Activated naive CD8-positive, alpha-beta T cell (primary cell): ENCODE measurements at regions not wholly inside any gene's neighbourhood (a gene's known extent, or its start where the extent isn't known, plus 50 kb on each side); places are given as distances from the start of the nearest gene placed in this dataset.

Source experiments
- H3K27ac Mint-ChIP-seq: one replicate; pipeline ENCODE4 v1.8.0; 2021; ENCODE audit warnings: mixed read lengths
- H3K27me3 Mint-ChIP-seq: one replicate; pipeline ENCODE4 v1.8.0; 2021; ENCODE audit warnings: mixed read lengths
- H3K36me3 Mint-ChIP-seq: one replicate; pipeline ENCODE4 v1.8.0; 2021; ENCODE audit warnings: mixed read lengths
- H3K4me1 Mint-ChIP-seq: one replicate; pipeline ENCODE4 v1.8.0; 2021; ENCODE audit warnings: low read depth, mixed read lengths
- H3K4me3 Mint-ChIP-seq: one replicate; pipeline ENCODE4 v1.8.0; 2021; ENCODE audit warnings: mild to moderate bottlenecking, mixed read lengths
- H3K9me3 Mint-ChIP-seq: one replicate; pipeline ENCODE4 v1.8.0; 2021; ENCODE audit warnings: low read depth, mixed read lengths

DNA sequence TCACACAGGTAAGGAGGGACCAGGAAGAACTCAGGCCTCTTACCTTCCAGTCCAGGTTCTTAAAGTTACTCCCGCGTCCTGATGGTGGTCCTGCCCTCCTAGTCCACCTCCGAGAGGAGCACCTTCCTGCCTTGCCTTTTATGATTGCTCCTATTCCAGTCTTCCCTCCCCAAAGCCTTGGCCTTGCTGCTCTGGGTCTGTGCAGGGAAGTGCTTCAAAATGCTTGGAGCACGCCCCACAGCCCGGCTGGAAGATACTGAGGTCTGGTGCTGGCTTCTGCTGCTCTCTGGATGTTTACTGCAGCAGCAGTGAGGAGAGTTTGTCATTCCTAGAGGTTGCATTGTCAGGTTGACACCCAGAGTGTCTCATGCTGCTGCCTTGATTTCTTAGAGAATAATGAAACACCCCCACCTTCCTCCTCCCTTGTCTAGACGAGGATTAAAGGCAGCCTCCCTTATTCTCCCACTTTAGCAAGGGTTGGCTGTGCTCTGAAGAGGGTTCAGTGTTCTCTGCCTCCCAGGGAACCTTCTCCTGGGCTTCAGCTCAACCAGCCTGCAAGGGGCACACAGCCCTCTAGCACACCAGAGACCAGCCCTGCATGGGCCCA lies 142.2 kb upstream of the CACNA1E start:
- peaks cover 18% of the 10 kb centered on the region for H3K4me1 Mint-ChIP-seq
- no peaks in the 10 kb centered on the region for H3K36me3 Mint-ChIP-seq
- no peak overlapping the region for H3K27ac Mint-ChIP-seq
- peaks cover 3% of the 10 kb centered on the region for H3K9me3 Mint-ChIP-seq
- H3K4me3 Mint-ChIP-seq: no peak overlapping the region
- no peaks in the 10 kb centered on the region for H3K27me3 Mint-ChIP-seq

DNA sequence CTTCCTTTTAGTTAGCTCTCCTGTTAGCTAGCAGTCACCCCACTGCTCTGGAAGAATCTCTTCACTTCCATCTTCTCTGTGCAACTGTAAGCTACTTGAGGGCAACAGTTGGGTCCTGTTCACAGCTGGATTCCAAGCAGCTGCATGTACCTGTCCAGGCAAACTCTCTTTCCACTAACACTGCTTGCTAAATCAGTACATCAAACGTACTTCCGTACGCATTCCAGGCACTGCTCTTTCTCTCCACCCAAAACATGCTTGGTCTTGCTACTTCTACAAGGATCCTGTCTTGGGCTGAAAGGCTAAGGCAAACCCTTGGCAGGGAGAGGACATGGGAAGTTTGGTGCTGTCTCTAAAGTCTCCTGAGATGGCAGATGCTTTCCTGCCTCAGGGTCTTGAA lies 139.2 kb upstream of the CACNA1E start:
- no peaks in the 10 kb centered on the region for H3K9me3 Mint-ChIP-seq
- peaks cover 22% of the 10 kb centered on the region for H3K4me1 Mint-ChIP-seq
- H3K36me3 Mint-ChIP-seq: no peaks in the 10 kb centered on the region
- H3K27ac Mint-ChIP-seq: no peak overlapping the region
- no peak overlapping the region for H3K4me3 Mint-ChIP-seq
- H3K27me3 Mint-ChIP-seq: no peaks in the 10 kb centered on the region

DNA sequence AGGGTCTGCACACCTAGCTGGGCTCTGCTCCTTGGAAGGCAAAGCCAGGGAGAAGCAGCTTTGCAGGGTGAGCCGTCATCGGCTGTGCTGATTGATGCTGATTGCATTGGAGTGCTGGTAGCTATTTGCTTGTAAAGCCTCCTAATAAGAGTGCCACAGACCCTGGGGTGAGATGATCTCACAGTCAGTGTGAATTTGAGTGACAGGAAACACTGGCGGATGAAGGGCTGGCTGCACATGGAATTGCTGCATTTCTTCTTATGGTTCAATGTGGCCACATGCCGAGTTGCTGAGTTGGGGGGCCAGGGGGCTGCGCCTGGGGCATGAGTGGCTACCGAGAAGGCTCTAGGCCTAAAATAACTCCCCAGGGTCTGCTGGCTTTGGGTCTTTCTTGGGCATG lies 138.2 kb upstream of the CACNA1E start:
- Mint-ChIP-seq H3K27ac (no peak overlapping the region), H3K27me3 (no peaks in the 10 kb centered on the region), H3K36me3 (no peaks in the 10 kb centered on the region), H3K9me3 (no peaks in the 10 kb centered on the region), H3K4me3 (no peak overlapping the region), H3K4me1 (peaks cover 22% of the 10 kb centered on the region)

DNA sequence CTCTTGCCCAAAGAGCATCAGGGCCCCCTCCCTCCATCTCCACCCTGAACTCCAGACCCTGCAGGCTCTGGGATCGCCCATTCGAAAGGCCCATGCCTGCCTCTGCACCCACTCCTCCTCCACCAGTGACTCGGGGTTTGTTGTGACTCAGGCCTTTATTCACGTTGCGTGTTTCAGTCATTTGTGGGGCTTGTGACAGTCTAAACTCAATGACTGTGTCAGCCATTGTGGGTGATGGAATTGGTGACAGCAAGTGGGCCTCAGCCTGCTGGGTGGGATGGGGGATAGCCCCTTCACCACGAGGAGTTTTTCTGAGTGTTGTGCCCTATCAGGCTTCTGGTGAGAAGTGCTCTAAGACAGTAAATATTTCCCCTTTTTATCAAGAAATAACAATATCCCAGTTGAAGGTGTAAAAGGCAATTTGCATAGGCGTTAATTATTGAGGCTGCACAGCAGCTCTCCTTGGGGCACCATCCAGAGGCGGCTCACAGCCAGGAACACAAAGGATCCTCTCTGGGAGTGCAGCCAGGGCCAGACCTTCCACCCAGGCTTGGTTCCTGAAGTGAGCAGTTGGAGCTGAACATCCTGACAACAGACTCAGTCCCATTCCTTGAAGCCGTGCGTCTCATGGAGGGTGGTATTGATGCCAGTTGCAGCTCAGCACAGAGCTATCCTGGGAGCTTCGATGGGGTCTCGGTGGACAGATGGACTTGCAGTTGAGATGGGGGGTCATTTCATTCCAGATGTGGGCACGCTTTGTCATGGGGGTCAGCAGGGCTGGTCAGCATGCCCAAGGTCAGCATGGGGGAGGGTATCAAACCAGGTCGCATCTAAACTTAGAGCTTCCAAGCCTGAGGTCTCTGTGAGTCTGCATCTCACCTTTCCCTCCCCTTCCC lies 135.6 kb upstream of the CACNA1E start:
- Mint-ChIP-seq H3K9me3 (no peaks in the 10 kb centered on the region), H3K27me3 (no peaks in the 10 kb centered on the region), H3K36me3 (no peaks in the 10 kb centered on the region), H3K4me3 (no peak overlapping the region), H3K4me1 (peaks cover 22% of the 10 kb centered on the region), H3K27ac (no peak overlapping the region)

DNA sequence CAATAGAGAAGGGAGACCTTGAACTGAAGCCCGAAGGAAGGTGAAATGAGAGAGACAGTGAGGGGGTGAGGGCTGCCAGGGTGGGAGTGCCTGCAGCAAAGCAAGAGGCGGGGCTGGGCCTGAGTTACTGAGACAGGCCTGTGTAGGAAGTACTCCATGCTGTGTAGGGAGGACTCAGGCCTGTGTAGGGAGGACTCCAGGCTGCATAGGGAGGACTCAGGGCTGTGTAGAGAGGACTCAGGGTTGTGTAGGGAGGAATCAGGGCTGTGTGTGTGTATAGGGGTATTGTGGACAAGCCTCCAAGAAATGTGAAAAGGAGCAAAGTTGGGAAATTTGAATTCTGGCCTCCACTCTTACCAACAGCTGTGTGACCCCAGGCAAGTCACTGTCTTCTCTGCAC lies 133.8 kb upstream of the CACNA1E start:
- Mint-ChIP-seq H3K27ac (no peak overlapping the region), H3K4me3 (no peak overlapping the region), H3K36me3 (no peaks in the 10 kb centered on the region), H3K27me3 (no peaks in the 10 kb centered on the region), H3K4me1 (peaks cover 4% of the 10 kb centered on the region), H3K9me3 (no peaks in the 10 kb centered on the region)

DNA sequence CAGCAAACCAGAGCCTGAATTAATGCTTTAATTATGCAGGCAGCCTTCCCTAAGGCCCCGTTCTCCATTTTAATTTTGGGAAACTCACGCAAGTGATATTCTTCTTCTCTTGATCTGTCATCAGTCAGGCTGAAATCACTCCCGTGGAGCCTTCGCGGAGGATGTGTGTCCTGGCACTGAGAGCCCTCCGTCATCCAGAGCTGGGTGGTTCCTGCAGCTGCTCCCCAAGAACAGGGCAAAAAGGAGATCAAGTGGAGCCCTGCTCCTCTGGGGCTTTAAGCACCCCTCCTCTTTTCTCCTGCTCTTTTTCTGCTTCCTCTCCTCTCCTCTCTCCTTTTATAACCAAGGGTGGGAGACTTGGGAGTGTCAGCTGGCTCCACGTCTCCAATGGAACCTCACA lies 133.2 kb upstream of the CACNA1E start:
- no peak overlapping the region for H3K4me3 Mint-ChIP-seq
- no peaks in the 10 kb centered on the region for H3K27me3 Mint-ChIP-seq
- no peak overlapping the region for H3K27ac Mint-ChIP-seq
- H3K36me3 Mint-ChIP-seq: no peaks in the 10 kb centered on the region
- H3K4me1 Mint-ChIP-seq: peaks cover 4% of the 10 kb centered on the region
- H3K9me3 Mint-ChIP-seq: no peaks in the 10 kb centered on the region

DNA sequence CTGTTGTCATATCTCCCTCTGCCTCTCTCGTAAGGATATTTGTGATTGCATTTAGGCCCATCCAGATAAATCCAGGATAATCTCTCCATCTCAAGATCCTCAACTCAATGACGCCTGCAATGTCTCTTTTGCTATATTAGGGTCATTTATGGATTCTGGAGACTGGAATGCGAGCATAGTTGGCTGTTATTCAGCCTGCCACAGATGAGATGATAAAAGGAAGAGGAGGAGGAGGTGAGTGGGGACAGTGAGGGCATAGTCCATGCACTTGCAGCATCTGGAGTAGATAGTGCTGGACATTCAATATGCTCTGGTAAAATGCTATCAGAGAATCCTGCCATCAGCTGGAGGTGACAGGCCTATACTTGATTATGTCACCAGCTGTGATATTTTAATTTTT lies 131.6 kb upstream of the CACNA1E start:
- Mint-ChIP-seq H3K27ac (no peak overlapping the region), H3K4me1 (peaks cover 4% of the 10 kb centered on the region), H3K36me3 (no peaks in the 10 kb centered on the region), H3K4me3 (no peak overlapping the region), H3K9me3 (no peaks in the 10 kb centered on the region), H3K27me3 (no peaks in the 10 kb centered on the region)

DNA sequence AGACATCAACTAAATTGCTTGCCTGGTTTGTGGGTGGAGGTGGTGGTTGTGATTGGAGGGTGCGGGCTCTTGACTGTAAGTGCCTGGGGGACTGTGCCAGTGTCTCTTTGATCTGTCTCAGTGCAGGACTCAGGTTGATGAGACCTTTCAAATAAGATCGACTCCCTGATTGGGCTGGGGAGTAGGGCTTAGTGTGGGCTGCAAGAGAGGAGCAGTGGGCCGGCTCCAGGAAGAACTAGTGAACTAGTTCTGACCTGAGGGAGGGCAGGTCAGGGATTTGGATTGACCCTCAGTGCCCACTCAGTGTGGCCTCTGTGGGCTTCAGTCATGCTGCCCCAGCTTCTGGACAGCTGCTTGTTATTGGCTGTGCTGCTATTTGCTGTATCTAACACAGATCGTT lies 130.6 kb upstream of the CACNA1E start:
- H3K4me1 Mint-ChIP-seq: peaks cover 4% of the 10 kb centered on the region
- no peaks in the 10 kb centered on the region for H3K27me3 Mint-ChIP-seq
- H3K4me3 Mint-ChIP-seq: no peak overlapping the region
- H3K27ac Mint-ChIP-seq: no peak overlapping the region
- no peaks in the 10 kb centered on the region for H3K9me3 Mint-ChIP-seq
- H3K36me3 Mint-ChIP-seq: no peaks in the 10 kb centered on the region

DNA sequence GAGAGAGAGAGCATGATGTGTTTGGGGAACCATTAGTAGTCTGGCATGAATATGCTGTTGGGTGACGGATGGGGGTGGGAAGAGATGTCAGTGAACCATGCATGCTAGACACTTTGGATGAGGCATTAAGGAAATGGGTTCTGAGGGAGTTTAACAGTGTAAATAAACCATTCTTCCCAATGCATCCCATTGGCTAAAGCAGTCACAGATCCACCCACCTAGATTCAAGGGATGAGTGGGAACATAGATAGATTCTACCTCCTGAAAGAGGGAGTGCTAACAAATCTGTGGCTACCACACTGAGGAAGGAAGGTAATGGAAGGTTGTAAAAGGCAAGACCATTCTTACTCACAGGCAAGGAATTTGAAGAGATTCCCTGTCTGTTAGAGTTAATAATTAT lies 129.8 kb upstream of the CACNA1E start:
- Mint-ChIP-seq H3K4me3 (no peak overlapping the region), H3K27me3 (no peaks in the 10 kb centered on the region), H3K4me1 (peaks cover 4% of the 10 kb centered on the region), H3K9me3 (no peaks in the 10 kb centered on the region), H3K27ac (no peak overlapping the region), H3K36me3 (no peaks in the 10 kb centered on the region)

DNA sequence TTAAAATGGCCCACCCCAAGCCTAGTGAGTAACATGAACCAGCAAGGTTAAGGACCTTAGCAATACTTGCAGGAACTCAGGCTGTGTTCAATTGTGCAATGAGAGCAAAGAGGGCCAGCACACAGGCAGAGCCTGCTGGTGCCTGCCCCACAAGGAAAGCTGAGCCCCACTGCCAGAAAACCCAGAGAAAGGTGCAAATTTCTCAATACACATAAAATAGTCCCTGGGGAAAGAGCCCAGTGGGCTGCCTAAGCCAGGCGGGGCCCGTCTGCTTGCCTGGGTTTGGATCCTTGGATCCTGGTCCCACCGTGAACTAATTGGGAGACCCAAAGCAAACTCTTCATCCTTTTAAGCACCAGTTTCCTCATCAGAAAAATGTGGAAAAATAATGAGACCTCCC lies 128.5 kb upstream of the CACNA1E start:
- H3K36me3 Mint-ChIP-seq: no peaks in the 10 kb centered on the region
- H3K27ac Mint-ChIP-seq: no peak overlapping the region
- H3K9me3 Mint-ChIP-seq: no peaks in the 10 kb centered on the region
- H3K4me1 Mint-ChIP-seq: peaks cover 4% of the 10 kb centered on the region
- H3K27me3 Mint-ChIP-seq: no peaks in the 10 kb centered on the region
- no peak overlapping the region for H3K4me3 Mint-ChIP-seq

DNA sequence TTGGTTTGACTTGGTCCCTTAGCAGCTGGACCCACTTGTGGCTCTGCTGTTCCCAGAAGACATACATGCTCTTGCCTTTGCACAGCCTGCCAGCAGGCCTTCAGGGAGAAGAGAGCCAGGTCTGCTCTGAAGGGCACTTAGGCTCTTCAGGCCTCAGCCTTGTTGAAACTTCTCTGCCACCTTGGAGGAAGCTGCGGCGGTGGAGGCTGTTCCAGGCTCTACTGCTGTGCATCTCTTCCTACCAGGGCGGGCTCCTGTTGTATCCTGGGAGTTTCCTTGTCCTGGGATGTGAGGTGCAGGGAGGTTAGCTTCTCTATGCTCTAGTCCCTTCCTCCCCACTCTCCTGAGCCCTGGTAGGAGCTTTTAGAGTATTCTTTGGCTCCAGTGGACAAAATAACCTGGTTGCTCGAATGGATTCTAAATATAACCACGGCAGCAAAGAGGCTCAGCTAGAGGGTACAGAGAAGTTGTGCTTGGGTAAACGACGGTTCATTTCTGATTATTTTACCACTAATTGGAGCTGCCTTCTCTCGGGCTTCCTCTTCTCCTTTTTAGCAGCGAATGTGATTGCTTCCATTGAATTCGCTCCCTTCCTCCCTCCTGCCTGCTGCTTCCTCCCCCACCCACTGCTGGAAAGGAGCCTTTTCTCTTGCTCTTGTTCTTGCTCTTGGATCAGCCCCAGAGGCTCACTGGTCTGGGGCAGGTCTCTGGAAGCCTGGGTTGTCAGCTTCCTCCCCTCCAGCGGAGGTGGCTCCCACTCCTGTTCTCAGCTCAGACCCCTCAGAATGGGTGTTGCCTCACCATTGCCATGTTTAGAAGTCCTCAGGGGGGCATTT lies 126.6 kb upstream of the CACNA1E start:
- no peaks in the 10 kb centered on the region for H3K27me3 Mint-ChIP-seq
- no peak overlapping the region for H3K27ac Mint-ChIP-seq
- H3K9me3 Mint-ChIP-seq: no peaks in the 10 kb centered on the region
- H3K36me3 Mint-ChIP-seq: no peaks in the 10 kb centered on the region
- H3K4me3 Mint-ChIP-seq: no peak overlapping the region
- H3K4me1 Mint-ChIP-seq: peaks cover 6% of the 10 kb centered on the region

DNA sequence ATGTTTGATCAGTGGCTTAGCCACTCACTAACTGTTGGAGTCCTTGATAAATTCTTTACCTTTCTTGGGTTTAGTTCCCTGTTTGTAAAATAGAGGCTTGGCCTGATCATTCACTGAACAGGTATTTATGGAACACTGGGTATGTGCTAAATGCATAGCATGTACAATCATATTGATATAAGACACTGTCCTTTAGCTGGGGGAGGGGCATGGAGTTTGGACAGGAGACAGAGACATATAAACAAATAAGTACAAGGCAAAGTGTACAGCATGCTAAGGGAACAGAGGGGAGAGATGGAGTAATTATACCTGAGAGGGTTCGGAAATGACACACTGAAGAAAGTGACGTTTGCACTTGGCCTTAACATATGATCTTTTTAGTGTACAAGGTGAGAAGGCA lies 124.3 kb upstream of the CACNA1E start:
- H3K27ac Mint-ChIP-seq: no peak overlapping the region
- H3K27me3 Mint-ChIP-seq: no peaks in the 10 kb centered on the region
- H3K9me3 Mint-ChIP-seq: no peaks in the 10 kb centered on the region
- H3K4me1 Mint-ChIP-seq: peaks cover 6% of the 10 kb centered on the region
- H3K4me3 Mint-ChIP-seq: no peak overlapping the region
- H3K36me3 Mint-ChIP-seq: no peaks in the 10 kb centered on the region

DNA sequence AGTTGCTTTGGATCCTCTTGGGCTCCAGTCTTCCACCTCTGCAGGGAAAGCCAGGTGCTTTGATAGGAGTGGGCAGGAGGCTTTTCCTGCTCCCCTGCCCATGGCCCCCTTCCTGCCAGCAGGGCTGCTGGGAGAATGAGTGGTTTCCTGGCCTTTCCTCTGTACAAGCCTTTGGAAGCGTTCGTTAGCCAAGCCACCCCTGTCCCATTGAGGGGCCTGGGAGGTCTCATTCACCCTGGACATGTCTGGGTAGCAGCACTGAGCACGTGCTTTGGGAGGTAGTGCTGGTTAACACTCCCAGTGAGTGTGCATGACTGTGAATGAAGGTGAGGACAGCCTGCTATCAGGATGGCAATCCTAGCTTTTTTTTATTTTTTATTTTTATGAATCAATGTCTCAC lies 118.5 kb upstream of the CACNA1E start:
- H3K27ac Mint-ChIP-seq: no peak overlapping the region
- no peak overlapping the region for H3K4me3 Mint-ChIP-seq
- peaks cover 2% of the 10 kb centered on the region for H3K4me1 Mint-ChIP-seq
- no peaks in the 10 kb centered on the region for H3K27me3 Mint-ChIP-seq
- no peaks in the 10 kb centered on the region for H3K36me3 Mint-ChIP-seq
- no peaks in the 10 kb centered on the region for H3K9me3 Mint-ChIP-seq

DNA sequence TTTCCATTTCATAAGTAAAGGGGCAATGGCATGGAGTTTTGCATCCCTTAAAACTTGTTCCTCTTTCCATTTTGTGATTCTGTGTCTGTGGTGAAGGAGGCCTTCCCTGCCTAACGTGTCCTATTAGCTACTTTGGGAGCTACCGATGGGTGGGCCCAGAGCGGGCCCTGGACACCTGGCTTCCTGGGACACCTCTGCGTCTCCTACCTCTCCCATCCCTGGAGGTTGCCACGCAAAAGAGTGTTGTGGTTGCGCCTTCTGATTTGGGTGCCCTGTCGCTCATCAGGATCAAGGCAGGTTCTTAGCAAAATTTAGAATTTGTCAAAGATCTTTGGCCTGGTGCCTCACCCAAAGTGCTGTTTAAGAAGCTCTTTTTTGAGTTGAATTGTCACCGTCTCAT lies 116.4 kb upstream of the CACNA1E start:
- no peak overlapping the region for H3K27ac Mint-ChIP-seq
- H3K4me1 Mint-ChIP-seq: no peaks in the 10 kb centered on the region
- H3K4me3 Mint-ChIP-seq: no peak overlapping the region
- H3K9me3 Mint-ChIP-seq: peaks cover 3% of the 10 kb centered on the region
- peaks cover 1% of the 10 kb centered on the region for H3K36me3 Mint-ChIP-seq
- H3K27me3 Mint-ChIP-seq: no peaks in the 10 kb centered on the region

DNA sequence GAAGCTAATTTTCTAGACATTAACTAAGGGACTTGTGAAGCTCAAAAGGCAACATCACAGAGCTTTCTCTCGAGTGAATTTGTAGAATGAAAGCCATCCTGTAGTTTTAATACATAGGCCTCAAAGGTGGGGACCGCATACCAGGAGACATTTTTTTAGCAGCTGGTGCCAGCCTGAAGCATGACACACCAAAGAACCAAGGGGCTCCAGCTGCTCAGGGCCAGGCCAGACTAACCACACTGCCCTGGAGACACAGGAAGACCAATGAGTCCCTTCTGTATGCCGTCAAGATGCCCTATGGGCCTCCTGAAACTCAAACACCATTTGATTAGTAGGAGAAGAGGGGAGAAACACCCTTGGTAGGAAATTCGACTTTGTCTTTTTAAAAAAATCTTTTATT lies 113.9 kb upstream of the CACNA1E start:
- Mint-ChIP-seq H3K4me1 (no peaks in the 10 kb centered on the region), H3K9me3 (peaks cover 9% of the 10 kb centered on the region), H3K27ac (no peak overlapping the region), H3K4me3 (no peak overlapping the region), H3K36me3 (peaks cover 4% of the 10 kb centered on the region), H3K27me3 (no peaks in the 10 kb centered on the region)
